Ishikawa (cell line): ENCODE measurements at regions not wholly inside any gene's neighbourhood (a gene's known extent, or its start where the extent isn't known, plus 50 kb on each side); places are given as distances from the start of the nearest gene placed in this dataset.

Experiments used
- CEBPB ChIP-seq: IDR thresholded peaks from 2 replicates; pipeline ENCODE4 v1.6.1; 2012
- TAF1 ChIP-seq: IDR thresholded peaks from 2 replicates; pipeline ENCODE4 v1.6.1; 2012; ENCODE audit warnings: low read depth, mild to moderate bottlenecking
- TEAD4 ChIP-seq: IDR thresholded peaks from 2 replicates; pipeline ENCODE4 v1.6.1; 2012
- YY1 ChIP-seq: IDR thresholded peaks from 2 replicates; pipeline ENCODE4 v1.6.1; 2012; ENCODE audit warnings: low read depth
- TF ChIP-seq, protein P1 (sequence below): IDR thresholded peaks from 2 replicates; pipeline ENCODE4 v1.6.1; 2012

- TF ChIP-seq CEBPB, result no peak
- no peak for TF ChIP-seq YY1
- TF ChIP-seq TEAD4, result no peak
- TF ChIP-seq, protein P1, sequence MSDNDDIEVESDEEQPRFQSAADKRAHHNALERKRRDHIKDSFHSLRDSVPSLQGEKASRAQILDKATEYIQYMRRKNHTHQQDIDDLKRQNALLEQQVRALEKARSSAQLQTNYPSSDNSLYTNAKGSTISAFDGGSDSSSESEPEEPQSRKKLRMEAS, result no peak
- TF ChIP-seq TAF1, result no peak
Measured at GRCh38 chr4:36844448-36844847, 400.1 kb upstream of the NWD2 start.
